Esophagus muscularis mucosa (tissue), 4 donors: ENCODE measurements at regions not wholly inside any gene's neighbourhood (a gene's known extent, or its start where the extent isn't known, plus 50 kb on each side); places are given as distances from the start of the nearest gene placed in this dataset.

ENCODE experiments used
- DNase-seq: peaks from one replicate; pipeline ENCODE4 v3.0.0-alpha.2; 2017; ENCODE audit errors: extremely low spot score
- H3K27ac ChIP-seq, 4 donors: fragments of 200-600 bp; sonication (generic); replicated peaks in 1 of 4; 1 replicate in 3 of 4; 2 replicates in 1 of 4; pipeline ENCODE4 v1.5.1; 2016 to 2019; ENCODE audit warnings: mild to moderate bottlenecking in 1 of 4
- H3K27me3 ChIP-seq, 4 donors: fragments of 200-600 bp; sonication (generic); one replicate each; pipeline versions ENCODE4 v1.5.1 to v1.6.0; 2016 to 2019
- H3K36me3 ChIP-seq, 4 donors: fragments of 200-600 bp; sonication (generic); one replicate each; pipeline ENCODE4 v1.5.1; 2016 to 2019
- H3K4me1 ChIP-seq, 4 donors: fragments of 200-600 bp; sonication (generic); one replicate each; pipeline ENCODE4 v1.5.1; 2016 to 2019
- H3K4me3 ChIP-seq, 4 donors: fragments of 200-600 bp; sonication (generic); 1 replicate in 2 of 4; 2 replicates in 2 of 4; pipeline ENCODE4 v1.5.1; 2016 to 2019; ENCODE audit warnings: mild to moderate bottlenecking in 4 of 4, moderate library complexity in 1 of 4
- H3K9me3 ChIP-seq, 4 donors: fragments of 200-600 bp; sonication (generic); 1 replicate in 3 of 4; 2 replicates in 1 of 4; pipeline ENCODE4 v1.5.1; 2016 to 2019
- EP300 ChIP-seq: sonication (generic); formaldehyde crosslinking; IDR thresholded peaks from one replicate; pipeline ENCODE4 v1.6.1; 2017; ENCODE audit warnings: antibody characterized with exemption
- POLR2A ChIP-seq: fragments of 450-650 bp; IDR thresholded peaks from one replicate; pipeline ENCODE4 v1.6.1; 2017; ENCODE audit warnings: antibody characterized with exemption, moderate library complexity, mild to moderate bottlenecking, low read depth
- POLR2AphosphoS5 ChIP-seq, 2 donors: sonication (generic); formaldehyde crosslinking; IDR thresholded peaks; one replicate each; pipeline ENCODE4 v1.6.1; 2017; ENCODE audit warnings: antibody characterized with exemption in 2 of 2
- WGBS: methylation state at CpG from one replicate; pipeline ENCODE4 v1.1.5; 2018; 5-methylcytosine and 5-hydroxymethylcytosine counted together
- intact Hi-C: fragments of 100-400 bp; cut with DNase I; formaldehyde crosslinking; loops from one replicate; pipeline ENCODE4 v1.15.1; 2023
- TF ChIP-seq, protein P1 (sequence below), 3 experiments: fragments of 200-600 bp in 2 of 3; fragments of 450-650 bp in 1 of 3; sonication (generic) in 2 of 3; IDR thresholded peaks; one replicate each; pipeline ENCODE4 v1.5.1; 2017 to 2019; ENCODE audit warnings: antibody characterized with exemption in 3 of 3, mild to moderate bottlenecking in 2 of 3, moderate library complexity in 1 of 3

GRCh38 chr6:142633317-142633716 lies 311.7 kb downstream of the HIVEP2 start:
- no peaks in the 10 kb centered on the region for H3K27me3 ChIP-seq
- no peak for DNase-seq
- intact Hi-C loops: no loop called here
- TF ChIP-seq, protein P1, sequence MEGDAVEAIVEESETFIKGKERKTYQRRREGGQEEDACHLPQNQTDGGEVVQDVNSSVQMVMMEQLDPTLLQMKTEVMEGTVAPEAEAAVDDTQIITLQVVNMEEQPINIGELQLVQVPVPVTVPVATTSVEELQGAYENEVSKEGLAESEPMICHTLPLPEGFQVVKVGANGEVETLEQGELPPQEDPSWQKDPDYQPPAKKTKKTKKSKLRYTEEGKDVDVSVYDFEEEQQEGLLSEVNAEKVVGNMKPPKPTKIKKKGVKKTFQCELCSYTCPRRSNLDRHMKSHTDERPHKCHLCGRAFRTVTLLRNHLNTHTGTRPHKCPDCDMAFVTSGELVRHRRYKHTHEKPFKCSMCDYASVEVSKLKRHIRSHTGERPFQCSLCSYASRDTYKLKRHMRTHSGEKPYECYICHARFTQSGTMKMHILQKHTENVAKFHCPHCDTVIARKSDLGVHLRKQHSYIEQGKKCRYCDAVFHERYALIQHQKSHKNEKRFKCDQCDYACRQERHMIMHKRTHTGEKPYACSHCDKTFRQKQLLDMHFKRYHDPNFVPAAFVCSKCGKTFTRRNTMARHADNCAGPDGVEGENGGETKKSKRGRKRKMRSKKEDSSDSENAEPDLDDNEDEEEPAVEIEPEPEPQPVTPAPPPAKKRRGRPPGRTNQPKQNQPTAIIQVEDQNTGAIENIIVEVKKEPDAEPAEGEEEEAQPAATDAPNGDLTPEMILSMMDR (IDR thresholded peaks at IDR 0.05): no peak
- TF ChIP-seq POLR2AphosphoS5 (IDR thresholded peaks at IDR 0.05) (no peak), EP300 (no peak), POLR2A (no peak)
- no peaks in the 10 kb centered on the region for H3K36me3 ChIP-seq
- no peak overlapping the region for H3K27ac ChIP-seq
- H3K4me3 ChIP-seq: no peak overlapping the region
- H3K9me3 ChIP-seq: no peaks in the 10 kb centered on the region
- no peaks in the 10 kb centered on the region for H3K4me1 ChIP-seq

- intact Hi-C loops: no loop called here
- Histone ChIP-seq H3K4me3 (no peak overlapping the region), H3K27ac (no peak overlapping the region), H3K27me3 (no peaks in the 10 kb centered on the region), H3K36me3 (no peaks in the 10 kb centered on the region), H3K9me3 (no peaks in the 10 kb centered on the region), H3K4me1 (no peaks in the 10 kb centered on the region)
- DNase-seq: no peak
- TF ChIP-seq, protein P1 (IDR thresholded peaks at IDR 0.05): no peak
- WGBS: 100% methylated on average over 1 of the region's 1 CpG
These were observed 309.8 kb downstream of the HIVEP2 start for GRCh38 chr6:142635130-142635529.

- no peak for DNase-seq
- Histone ChIP-seq H3K27me3 (no peaks in the 10 kb centered on the region), H3K4me1 (no peaks in the 10 kb centered on the region), H3K9me3 (no peaks in the 10 kb centered on the region), H3K27ac (no peak overlapping the region), H3K4me3 (no peak overlapping the region), H3K36me3 (no peaks in the 10 kb centered on the region)
- WGBS: 89% methylated on average over 10 of the region's 10 CpGs
- intact Hi-C loops: no loop called here
- no peak for TF ChIP-seq EP300
These were observed 307.2 kb downstream of the HIVEP2 start for GRCh38 chr6:142637624-142638351.

DNA sequence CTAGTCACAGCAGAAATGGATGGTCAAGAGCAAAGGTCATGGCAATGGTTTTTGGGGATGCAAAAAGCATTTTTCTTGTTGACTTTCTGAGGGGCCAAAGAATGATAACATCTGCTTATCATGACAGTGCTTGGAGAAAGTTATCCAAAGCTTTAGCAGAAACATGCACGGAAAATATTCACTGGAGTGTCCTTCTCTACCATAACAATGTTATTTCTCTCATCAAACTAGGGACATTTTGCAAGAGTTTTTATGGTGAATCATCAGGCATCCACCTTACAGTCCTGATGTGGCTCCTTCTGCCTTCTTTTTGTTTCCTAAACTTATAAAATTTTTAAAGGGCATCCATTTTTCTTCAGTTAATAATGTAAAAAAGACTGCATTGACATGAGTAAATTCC lies 302.3 kb downstream of the HIVEP2 start:
- WGBS: 88% methylated on average over 1 of the region's 1 CpG
- Histone ChIP-seq H3K9me3 (no peaks in the 10 kb centered on the region), H3K27ac (no peak overlapping the region), H3K4me1 (no peaks in the 10 kb centered on the region), H3K27me3 (no peaks in the 10 kb centered on the region), H3K4me3 (no peak overlapping the region), H3K36me3 (no peaks in the 10 kb centered on the region)
- intact Hi-C loops: no loop called here
- DNase-seq: no peak
- TF ChIP-seq POLR2A: no peak

DNA sequence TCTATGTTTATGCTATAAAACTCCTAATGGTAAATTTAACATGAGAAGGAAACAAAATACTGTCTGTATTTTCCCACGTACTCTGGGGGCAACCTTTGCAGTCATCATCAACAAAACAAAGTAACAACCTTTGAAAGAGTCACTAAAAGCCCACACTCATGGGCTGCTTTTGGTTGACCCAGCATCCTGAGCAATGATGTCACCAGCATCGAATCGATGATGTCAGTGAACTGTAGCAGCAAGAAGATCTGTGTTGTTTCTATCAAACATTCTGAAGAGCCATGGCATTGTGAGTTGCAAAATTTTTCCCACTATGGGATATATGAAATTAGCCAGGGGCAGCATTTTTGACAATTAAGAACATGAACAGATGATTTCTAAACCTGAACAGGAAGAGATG lies 300.1 kb downstream of the HIVEP2 start:
- Histone ChIP-seq H3K27ac (no peak overlapping the region), H3K27me3 (no peaks in the 10 kb centered on the region), H3K4me3 (no peak overlapping the region), H3K36me3 (no peaks in the 10 kb centered on the region), H3K4me1 (no peaks in the 10 kb centered on the region), H3K9me3 (no peaks in the 10 kb centered on the region)
- 90% methylated on average over 3 of the region's 3 CpGs for WGBS
- no peak for DNase-seq
- intact Hi-C loops: no loop called here
- TF ChIP-seq EP300: no peak
- TF ChIP-seq, protein P1 (IDR thresholded peaks at IDR 0.05): no peak
- TF ChIP-seq POLR2AphosphoS5 (IDR thresholded peaks at IDR 0.05): no peak
- no peak for TF ChIP-seq POLR2A

DNA sequence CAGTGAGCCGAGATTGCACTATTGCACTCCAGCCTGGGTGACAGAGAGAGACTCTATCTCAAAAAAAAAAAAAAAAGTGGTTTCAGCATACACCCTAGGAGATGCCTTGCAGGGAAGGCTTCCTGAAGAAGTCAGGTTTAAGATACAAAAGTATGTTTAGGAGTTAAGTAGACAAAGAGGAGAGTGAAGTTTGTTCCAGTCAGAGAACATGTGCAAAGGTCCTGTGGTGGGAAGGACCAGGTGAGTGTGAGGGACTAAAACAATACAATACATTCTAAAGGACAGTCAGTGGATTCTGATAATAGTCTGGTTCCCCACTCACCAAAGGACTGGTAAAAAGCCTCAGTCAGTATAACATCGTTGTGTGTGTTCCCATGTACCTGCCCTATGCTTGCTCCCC lies 299.3 kb downstream of the HIVEP2 start:
- Histone ChIP-seq H3K27me3 (no peaks in the 10 kb centered on the region), H3K4me3 (no peak overlapping the region), H3K4me1 (no peaks in the 10 kb centered on the region), H3K36me3 (no peaks in the 10 kb centered on the region), H3K27ac (no peak overlapping the region), H3K9me3 (no peaks in the 10 kb centered on the region)
- no peak for DNase-seq
- WGBS: 92% methylated on average over 2 of the region's 2 CpGs
- intact Hi-C loops: no loop called here
- TF ChIP-seq POLR2A: no peak
- TF ChIP-seq EP300: no peak
- no peak for TF ChIP-seq POLR2AphosphoS5 (IDR thresholded peaks at IDR 0.05)
- TF ChIP-seq, protein P1 (IDR thresholded peaks at IDR 0.05): no peak
